H1 (cell line): ENCODE measurements at regions not wholly inside any gene's neighbourhood (a gene's known extent, or its start where the extent isn't known, plus 50 kb on each side); places are given as distances from the start of the nearest gene placed in this dataset.

Source experiments
- CEBPB ChIP-seq: IDR thresholded peaks from 2 replicates; pipeline ENCODE4 v1.6.1; 2012; ENCODE audit warnings: low read depth, low read length
- TF ChIP-seq, protein P1 (sequence below): fragments of 300-600 bp; sonication (generic); IDR thresholded peaks from 2 replicates; pipeline ENCODE4 v1.7.1; 2012; ENCODE audit warnings: low read length, moderate library complexity, mild to moderate bottlenecking, inconsistent platforms; ENCODE audit not compliant: insufficient replicate concordance

DNA sequence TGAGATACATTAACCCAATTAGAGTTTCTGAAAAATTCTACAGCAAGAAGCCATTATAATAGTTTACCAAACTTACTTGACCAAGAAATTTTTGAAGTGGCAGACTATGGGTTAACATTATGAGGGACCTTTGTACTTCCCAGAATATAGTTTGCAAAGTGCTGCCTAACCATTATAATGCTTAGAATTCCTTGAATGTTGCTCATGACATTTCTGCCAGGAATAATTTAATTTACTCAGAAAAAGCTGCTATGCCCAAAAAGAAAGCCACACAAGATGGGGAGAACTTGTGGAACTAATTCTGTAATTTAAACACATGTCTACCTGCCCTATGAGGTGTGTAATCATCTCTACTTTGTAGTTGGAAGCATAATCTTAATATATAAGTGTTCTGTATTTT is 58.1 kb upstream of the MYCBP2 start (continued):
- TF ChIP-seq, protein P1, sequence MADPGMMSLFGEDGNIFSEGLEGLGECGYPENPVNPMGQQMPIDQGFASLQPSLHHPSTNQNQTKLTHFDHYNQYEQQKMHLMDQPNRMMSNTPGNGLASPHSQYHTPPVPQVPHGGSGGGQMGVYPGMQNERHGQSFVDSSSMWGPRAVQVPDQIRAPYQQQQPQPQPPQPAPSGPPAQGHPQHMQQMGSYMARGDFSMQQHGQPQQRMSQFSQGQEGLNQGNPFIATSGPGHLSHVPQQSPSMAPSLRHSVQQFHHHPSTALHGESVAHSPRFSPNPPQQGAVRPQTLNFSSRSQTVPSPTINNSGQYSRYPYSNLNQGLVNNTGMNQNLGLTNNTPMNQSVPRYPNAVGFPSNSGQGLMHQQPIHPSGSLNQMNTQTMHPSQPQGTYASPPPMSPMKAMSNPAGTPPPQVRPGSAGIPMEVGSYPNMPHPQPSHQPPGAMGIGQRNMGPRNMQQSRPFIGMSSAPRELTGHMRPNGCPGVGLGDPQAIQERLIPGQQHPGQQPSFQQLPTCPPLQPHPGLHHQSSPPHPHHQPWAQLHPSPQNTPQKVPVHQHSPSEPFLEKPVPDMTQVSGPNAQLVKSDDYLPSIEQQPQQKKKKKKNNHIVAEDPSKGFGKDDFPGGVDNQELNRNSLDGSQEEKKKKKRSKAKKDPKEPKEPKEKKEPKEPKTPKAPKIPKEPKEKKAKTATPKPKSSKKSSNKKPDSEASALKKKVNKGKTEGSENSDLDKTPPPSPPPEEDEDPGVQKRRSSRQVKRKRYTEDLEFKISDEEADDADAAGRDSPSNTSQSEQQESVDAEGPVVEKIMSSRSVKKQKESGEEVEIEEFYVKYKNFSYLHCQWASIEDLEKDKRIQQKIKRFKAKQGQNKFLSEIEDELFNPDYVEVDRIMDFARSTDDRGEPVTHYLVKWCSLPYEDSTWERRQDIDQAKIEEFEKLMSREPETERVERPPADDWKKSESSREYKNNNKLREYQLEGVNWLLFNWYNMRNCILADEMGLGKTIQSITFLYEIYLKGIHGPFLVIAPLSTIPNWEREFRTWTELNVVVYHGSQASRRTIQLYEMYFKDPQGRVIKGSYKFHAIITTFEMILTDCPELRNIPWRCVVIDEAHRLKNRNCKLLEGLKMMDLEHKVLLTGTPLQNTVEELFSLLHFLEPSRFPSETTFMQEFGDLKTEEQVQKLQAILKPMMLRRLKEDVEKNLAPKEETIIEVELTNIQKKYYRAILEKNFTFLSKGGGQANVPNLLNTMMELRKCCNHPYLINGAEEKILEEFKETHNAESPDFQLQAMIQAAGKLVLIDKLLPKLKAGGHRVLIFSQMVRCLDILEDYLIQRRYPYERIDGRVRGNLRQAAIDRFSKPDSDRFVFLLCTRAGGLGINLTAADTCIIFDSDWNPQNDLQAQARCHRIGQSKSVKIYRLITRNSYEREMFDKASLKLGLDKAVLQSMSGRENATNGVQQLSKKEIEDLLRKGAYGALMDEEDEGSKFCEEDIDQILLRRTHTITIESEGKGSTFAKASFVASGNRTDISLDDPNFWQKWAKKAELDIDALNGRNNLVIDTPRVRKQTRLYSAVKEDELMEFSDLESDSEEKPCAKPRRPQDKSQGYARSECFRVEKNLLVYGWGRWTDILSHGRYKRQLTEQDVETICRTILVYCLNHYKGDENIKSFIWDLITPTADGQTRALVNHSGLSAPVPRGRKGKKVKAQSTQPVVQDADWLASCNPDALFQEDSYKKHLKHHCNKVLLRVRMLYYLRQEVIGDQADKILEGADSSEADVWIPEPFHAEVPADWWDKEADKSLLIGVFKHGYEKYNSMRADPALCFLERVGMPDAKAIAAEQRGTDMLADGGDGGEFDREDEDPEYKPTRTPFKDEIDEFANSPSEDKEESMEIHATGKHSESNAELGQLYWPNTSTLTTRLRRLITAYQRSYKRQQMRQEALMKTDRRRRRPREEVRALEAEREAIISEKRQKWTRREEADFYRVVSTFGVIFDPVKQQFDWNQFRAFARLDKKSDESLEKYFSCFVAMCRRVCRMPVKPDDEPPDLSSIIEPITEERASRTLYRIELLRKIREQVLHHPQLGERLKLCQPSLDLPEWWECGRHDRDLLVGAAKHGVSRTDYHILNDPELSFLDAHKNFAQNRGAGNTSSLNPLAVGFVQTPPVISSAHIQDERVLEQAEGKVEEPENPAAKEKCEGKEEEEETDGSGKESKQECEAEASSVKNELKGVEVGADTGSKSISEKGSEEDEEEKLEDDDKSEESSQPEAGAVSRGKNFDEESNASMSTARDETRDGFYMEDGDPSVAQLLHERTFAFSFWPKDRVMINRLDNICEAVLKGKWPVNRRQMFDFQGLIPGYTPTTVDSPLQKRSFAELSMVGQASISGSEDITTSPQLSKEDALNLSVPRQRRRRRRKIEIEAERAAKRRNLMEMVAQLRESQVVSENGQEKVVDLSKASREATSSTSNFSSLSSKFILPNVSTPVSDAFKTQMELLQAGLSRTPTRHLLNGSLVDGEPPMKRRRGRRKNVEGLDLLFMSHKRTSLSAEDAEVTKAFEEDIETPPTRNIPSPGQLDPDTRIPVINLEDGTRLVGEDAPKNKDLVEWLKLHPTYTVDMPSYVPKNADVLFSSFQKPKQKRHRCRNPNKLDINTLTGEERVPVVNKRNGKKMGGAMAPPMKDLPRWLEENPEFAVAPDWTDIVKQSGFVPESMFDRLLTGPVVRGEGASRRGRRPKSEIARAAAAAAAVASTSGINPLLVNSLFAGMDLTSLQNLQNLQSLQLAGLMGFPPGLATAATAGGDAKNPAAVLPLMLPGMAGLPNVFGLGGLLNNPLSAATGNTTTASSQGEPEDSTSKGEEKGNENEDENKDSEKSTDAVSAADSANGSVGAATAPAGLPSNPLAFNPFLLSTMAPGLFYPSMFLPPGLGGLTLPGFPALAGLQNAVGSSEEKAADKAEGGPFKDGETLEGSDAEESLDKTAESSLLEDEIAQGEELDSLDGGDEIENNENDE = no peak
- no peak for TF ChIP-seq CEBPB
